Sigmoid colon (tissue), 4 donors: ENCODE measurements at regions not wholly inside any gene's neighbourhood (a gene's known extent, or its start where the extent isn't known, plus 50 kb on each side); places are given as distances from the start of the nearest gene placed in this dataset.

Experiments
- CTCF ChIP-seq, 4 experiments: fragments of 450-650 bp in 3 of 4; fragments of 200-600 bp in 1 of 4; IDR thresholded peaks; one replicate each; pipeline ENCODE4 v1.5.1; 2016 to 2019; ENCODE audit warnings: antibody characterized with exemption in 4 of 4, mild to moderate bottlenecking in 3 of 4, moderate library complexity in 2 of 4
- POLR2AphosphoS5 ChIP-seq, 4 donors: sonication (generic); formaldehyde crosslinking; IDR thresholded peaks; one replicate each; pipeline ENCODE4 v1.6.1; 2017; ENCODE audit warnings: antibody characterized with exemption in 4 of 4

- TF ChIP-seq CTCF (IDR thresholded peaks at IDR 0.05) (no peak), POLR2AphosphoS5 (IDR thresholded peaks at IDR 0.05) (no peak)
These were observed 213.0 kb downstream of the ATP23 start for GRCh38 chr12:58154359-58154758.
